GM18498 (cell line): ENCODE measurements at regions not wholly inside any gene's neighbourhood (a gene's known extent, or its start where the extent isn't known, plus 50 kb on each side); places are given as distances from the start of the nearest gene placed in this dataset.

Experiments used
- ATAC-seq: cut with Tn5 transposase; IDR thresholded peaks from one replicate; pipeline ENCODE4 v1.9.1; 2021; ENCODE audit warnings: mild to moderate bottlenecking, moderate library complexity; ENCODE audit not compliant: unreplicated experiment

GRCh38 chr5:135127439-135128240 is 93.6 kb upstream of the PITX1 start:
- ATAC-seq: no peak

GRCh38 chr5:135126688-135127438 is 92.8 kb upstream of the PITX1 start:
- no peak for ATAC-seq

- ATAC-seq: no peak
These were observed 90.7 kb upstream of the PITX1 start for GRCh38 chr5:135124724-135125123.

GRCh38 chr5:135124128-135124527 is 90.1 kb upstream of the PITX1 start:
- no peak for ATAC-seq

GRCh38 chr5:135122797-135123196 is 88.8 kb upstream of the PITX1 start:
- no peak for ATAC-seq

DNA sequence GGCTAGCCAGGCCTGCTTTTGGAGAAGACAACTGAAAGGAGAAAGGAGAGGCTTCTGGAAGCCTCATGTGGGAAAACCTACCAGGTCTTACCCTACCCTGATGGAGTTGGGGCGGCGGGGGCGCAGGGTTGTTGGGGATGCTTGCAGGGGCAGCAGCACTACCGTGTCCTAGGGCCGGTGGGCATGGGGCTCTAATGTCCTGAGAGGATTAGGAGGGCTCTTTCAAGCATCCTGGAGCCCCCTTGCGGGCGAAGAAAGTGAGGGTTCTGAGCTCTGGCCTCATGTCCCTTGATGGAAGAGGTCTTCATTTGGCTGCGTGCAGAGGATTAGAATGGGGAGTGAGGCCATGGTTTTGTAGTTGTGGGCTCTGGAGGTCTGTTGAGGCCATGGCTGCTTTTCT is 86.9 kb upstream of the PITX1 start:
- no peak for ATAC-seq

DNA sequence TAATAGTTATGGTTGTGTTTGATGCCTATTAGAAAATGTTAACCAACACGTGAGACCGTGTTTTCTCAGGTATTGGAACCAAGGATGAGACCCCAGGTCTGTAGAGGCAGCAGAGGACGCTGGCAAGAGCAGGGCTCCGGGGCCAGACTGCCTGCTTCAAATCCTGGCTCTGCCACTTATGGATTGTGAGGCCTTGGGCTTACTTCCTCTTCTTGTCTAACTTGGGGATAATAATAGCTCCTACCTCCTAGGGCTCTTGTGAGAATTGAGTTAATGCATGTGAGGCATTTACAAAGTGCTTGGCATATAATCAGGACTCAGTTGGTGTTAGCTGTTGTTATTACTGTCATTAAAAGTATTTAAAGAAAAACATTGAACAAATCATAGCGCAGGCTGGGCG is 85.5 kb upstream of the PITX1 start:
- ATAC-seq: no peak

DNA sequence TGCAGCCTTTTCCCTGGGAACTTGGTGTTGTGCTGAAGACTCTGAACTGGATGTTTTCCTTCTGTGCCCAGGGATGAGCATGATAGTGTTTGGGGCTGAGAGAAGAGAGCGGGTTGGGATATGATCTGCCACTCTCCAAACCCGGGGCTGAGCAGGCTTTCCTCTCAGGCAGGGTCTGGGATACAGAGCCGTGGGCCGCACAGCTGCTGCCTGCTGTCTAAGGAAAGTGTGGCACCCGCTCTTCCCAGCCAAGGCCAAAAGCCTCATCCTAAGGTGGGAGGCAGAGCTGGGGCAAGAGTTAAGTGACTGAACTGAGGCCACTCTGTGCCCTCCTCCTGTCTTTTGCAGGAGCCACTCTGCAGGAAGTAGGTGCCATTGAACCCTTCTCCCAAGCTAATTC is 83.6 kb upstream of the PITX1 start:
- ATAC-seq: no peak

DNA sequence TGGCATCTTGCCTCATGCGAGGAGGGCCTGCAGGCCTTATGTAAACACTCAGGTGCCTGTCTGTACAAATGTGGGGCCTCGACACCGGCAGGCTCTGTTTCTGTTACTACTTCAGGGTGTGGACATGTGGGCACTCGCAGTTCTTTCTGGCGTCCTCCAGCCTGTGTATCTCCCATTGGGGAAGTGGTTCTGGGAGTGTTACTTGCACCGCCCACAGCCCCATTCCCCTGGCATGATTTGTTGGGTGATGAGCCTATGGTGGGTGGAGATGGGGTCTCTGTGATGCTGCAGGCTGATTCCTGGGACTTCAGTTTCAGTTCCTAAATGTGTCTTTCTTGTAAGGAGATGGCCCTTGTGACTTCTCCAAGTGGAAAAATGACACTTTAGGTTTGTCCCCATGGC is 82.1 kb upstream of the PITX1 start:
- ATAC-seq: no peak

GRCh38 chr5:135115591-135115990 is 81.6 kb upstream of the PITX1 start:
- no peak for ATAC-seq

GRCh38 chr5:135114759-135115158 is 80.7 kb upstream of the PITX1 start:
- ATAC-seq: no peak

- no peak for ATAC-seq
These were observed 78.1 kb upstream of the PITX1 start for GRCh38 chr5:135112008-135112725.

- ATAC-seq: no peak
These were observed 77.0 kb upstream of the PITX1 start for GRCh38 chr5:135110785-135111596.

- no peak for ATAC-seq
These were observed 75.0 kb upstream of the PITX1 start for GRCh38 chr5:135108992-135109391.

GRCh38 chr5:135108569-135108968 is 74.5 kb upstream of the PITX1 start:
- no peak for ATAC-seq

GRCh38 chr5:135107986-135108385 is 74.0 kb upstream of the PITX1 start:
- no peak for ATAC-seq

- no peak for ATAC-seq
These were observed 72.8 kb upstream of the PITX1 start for GRCh38 chr5:135106610-135107471.

DNA sequence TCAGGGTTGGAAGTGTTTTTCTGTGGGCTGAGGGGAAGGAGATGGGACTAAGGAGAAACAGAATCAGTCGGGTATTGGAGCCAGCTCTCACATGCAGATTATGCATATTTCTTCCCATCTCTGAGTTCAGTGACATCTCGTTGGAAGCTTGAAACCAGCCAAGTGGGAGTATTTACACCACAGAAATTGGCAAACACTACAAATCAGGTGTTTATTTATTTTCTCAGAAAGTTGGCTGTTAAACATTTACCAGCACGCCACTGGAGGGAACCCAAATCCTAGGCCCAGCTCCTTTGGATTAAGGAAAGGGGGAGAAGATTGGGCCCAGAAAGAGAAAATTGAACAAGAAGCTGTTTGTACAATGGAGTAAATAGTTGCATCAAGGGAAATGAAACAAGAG is 72.1 kb upstream of the PITX1 start:
- ATAC-seq: no peak

DNA sequence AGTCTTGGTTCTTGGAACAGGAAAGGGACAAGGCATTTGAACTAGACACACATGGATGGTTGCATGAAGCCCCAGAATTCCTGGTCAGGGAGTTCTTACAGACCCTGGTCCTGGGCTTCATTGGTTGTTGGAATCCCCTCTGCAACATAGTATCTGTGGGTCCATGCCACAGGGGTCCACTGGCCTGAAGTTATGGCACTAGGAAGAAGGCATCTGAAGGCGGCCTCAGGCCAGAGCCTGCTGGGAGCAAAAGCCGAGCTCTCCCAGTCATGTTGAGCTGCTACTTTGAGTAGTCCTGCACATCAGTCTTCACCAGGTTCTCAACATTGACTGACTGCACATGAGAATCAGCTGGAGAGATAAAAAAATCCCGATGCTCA is 71.1 kb upstream of the PITX1 start:
- no peak for ATAC-seq

- no peak for ATAC-seq
These were observed 69.5 kb upstream of the PITX1 start for GRCh38 chr5:135103575-135103853.
